ENCODE measurements at regions not wholly inside any gene's neighbourhood (a gene's known extent, or its start where the extent isn't known, plus 50 kb on each side); places are given as distances from the start of the nearest gene placed in this dataset.
"Not testable (repeated sequence)": the region's sequence is repeated elsewhere in the genome, so short reads cannot be mapped to it uniquely, and the experiment has no call there.

DNA sequence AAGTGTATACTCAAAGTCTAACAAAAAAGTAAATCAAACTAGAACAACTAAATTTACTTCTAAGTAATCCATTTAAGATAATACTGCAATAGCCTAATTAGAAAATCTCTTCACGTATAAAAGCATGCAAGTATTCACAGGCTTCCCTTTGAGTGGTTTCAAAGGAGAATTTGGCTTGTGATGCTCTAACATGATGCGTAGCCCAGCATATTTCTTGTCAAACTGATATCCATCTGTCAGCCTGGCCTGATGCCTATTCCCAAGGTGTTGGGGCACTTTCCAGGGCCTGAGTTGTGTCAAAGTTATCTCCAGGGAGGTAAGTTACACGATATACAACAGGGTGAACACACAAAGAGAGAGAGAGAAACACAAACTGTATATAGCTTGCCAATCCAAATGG, 287.0 kb upstream of the MAGEB18 start:
- DNase-seq: no peak

- DNase-seq: no peak
Measured at GRCh38 chrX:25853002-25853479, 285.1 kb upstream of the MAGEB18 start.

DNA sequence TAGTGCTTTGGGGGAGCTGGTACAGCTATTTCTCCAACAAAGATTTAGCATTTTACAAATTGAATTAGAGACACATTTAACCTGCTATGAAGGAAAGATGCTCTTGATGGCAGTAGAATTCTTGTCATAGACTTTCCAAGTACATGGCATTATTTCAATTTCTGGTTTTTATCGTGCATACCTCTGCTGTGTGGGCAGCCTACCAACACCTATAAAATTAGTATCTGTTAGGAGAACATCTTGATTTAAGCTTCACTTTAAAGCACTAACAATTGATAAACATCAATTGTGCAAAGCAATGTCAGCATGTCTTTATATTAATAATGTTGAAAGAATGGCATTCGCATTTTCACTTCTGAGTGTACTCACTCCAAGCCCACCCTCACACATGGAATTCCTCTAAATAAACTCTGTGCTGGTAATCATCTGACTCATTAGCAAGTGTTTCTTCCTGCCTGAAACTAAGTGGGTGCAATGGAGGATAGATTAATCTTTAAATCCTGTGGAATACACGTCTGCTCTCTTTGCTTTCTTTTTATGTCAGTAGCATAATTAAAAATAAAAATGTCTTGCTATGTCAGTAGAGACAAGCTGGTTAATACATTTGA, 279.8 kb upstream of the MAGEB18 start:
- no peak for DNase-seq

DNA sequence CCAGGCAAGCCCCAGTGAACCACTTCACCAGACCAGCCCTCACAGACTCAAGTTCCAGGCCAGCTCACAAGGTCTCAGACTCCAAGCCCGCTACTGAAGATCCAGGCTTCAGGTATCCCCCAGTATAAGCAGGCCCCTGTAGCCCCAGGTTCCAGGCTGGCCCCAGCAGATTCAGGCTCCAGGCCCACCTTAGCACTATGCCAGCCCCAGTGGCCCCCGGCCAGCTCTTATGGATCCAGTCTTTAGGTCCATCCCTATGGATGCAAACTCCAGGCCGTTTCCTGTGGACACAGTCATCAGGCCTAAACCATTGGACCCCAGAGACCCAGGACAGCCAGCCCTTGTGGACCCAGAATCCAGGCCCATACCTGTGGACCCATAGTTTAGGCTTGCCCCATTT, 277.8 kb upstream of the MAGEB18 start:
- no peak for DNase-seq

DNA sequence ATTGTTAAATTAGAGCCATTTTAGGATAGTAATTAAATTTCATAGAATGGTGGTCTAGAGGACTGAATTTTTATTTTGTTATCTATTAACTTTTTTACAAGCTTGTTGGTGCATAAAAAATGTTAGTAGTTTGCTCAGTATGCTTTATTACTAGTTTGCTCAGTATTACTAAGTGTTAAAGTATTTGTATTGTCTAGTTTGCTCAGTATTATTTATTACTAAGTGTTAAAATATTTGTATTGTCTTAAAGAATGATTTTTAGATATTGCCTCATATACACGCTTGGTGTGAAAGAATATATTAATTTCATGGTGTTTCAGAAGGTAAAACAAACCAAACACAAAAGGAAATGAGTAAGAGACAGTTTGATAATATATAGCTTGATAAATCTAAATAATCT, 268.4 kb upstream of the MAGEB18 start:
- DNase-seq: no peak

DNA sequence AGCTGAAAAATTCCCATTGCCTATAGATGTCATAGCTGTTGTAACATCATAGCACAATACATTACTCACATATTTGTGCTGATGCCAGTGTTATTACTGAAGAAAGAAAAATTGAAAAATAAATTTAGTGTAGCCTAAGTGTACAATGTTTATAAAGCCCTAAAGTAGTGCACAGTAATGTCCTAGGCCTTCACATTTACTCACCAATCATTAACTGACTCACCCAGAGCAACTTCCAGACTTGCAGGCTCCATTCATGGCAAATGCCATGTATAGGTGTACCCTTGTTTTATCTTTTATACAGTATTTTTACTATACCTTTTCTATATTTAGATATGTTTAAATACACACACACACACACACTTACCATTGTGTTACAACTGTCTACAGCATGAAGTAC, 265.4 kb upstream of the MAGEB18 start:
- DNase-seq: no peak

DNA sequence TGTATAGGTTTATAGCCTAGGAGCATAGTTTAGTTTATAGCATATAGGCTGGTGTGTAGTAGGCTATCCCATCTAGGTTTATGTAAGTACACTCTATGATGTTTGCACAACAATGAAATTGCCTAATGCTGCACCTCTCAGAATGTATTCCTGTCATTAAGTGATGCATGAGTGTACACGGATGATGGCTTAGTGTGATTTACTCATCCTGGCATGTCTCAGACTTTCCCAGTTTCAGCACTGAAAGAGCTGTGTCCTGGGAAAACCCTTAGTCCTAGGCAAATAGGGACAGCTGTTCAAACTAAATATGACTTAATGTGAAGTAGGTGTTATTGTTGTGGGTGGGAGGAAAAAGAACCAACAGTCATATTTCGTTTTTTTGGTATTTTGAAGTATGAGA, 264.9 kb upstream of the MAGEB18 start:
- no peak for DNase-seq

- no peak for DNase-seq
Measured at GRCh38 chrX:25878806-25879205, 259.3 kb upstream of the MAGEB18 start.

DNA sequence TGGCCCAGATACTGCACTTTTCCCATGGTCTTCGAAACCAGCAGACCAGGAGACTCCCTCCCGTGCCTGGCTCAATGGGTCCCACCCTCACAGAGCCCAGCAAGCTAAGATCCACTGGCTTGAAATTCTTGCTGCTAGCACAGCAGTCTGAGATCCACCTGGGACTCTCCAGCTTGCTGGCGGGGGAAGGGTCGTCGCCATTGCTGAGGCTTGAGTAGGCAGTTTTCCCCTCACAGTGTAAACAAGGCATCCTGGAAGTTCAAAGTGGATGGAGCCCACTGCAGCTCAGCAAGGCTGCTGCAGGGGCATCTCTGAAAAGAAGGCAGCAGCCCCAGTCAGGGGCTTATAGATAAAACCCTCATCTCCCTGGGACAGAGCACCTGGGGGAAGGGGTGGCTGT, 255.6 kb upstream of the MAGEB18 start:
- not testable (repeated sequence) for DNase-seq

DNA sequence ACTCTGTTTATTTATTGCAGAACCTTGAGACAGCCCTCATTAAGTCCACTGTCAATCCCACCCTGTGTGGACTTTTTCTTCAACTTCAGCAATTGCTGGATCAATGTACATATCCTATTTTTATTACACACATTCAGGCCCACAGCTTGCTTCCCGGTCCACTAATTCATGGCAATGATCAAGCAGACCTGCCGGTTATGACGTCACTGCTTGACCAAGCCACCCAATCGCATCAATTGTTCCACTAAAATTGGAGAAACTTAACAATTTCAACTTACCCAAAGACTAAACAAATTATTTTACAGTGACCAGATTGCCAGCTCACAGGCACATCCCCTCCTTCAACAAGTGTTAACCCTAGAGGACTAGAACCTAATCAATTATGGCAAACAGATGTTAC, 240.4 kb upstream of the MAGEB18 start:
- no peak for DNase-seq

- not testable (repeated sequence) for DNase-seq
Measured at GRCh38 chrX:25905728-25906127, 232.4 kb upstream of the MAGEB18 start.

DNA sequence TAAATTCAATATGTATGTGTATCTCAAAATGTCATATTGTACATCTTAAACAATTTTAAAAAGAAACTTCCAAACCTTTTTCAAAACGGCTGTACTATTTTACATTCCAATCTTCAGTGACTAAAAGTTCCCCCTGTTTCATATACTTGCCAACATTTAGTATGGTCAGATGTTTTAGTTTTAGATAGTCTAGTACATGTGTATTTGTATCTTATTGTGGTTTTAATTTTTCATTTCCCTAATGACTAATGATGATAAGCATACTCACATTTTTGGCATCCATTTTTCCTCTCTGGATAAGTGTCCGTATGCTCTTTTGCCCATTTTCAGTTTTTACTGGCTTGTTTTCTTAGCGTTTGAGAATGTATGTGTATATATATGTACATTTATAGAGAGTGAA, 212.2 kb upstream of the MAGEB18 start:
- DNase-seq: no peak

DNA sequence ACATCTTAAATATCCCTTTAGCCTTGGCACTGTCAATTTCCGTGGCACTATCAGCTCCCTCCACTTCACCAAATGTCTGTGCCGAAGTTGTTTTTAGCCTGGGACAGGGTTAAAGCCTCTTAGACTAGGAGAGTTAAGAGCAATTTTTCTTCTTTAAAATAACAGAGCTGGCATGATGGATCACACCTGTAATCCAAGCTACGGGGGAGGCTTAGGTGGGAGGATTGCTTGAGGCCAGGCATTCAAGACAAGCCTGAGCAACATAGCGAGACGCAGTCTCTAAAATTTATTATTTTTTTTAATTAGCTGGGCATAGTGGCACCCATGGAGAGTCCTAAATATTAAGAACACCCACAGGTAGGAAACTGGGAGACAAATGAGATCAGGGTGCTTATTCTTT, 209.8 kb upstream of the MAGEB18 start:
- no peak for DNase-seq

GRCh38 chrX:25941087-25941486, 197.1 kb upstream of the MAGEB18 start:
- DNase-seq: no peak

DNA sequence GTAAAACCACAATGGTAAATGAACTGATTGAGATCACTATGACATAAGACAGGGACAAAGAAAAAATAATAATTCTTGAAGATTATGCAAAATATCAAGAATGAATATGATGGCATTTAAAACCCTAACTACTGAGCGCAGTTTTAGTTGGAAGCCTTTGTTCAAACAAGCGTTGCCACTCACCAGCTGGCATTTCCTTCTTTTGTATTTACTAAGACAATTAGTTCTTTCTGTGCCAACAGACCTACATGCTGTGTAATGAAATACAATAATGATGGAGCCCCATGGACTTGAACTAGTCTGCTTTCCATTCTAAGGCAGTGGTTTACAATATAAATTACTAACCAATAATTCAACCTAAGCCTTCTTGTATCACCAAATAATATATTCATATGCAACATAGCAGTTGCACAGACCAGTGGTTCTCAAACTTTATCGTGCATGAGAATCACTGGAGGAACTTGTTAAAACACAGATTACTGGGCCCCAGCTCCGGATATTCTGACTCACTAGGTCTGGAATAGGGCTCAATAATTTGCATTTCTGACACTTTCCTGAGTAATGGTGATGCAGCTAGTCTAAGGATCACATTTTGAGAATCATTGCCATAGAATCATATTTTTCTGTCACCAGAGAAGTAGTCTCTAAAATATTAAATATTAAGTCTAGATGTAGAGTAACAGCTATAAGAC, 196.4 kb upstream of the MAGEB18 start:
- DNase-seq: no peak

DNA sequence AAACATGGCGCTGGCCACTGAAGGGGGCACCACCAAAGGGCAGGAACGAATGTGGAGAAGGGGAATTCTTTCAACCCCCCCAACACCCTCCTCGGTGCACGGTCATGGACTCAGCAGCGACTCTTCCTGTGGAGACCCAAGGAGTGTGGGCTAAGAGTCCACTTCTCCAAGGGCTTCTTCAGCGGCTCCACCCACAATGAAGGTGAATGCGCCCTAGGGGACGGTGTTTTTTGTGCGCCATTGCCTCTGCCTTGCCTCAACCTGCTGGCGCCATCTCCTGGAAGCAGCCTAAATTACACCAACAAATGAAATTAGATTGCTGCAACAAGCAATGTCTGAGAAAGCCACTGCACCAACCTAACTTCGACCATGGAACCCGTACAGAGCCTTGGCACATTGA, 169.2 kb upstream of the MAGEB18 start:
- DNase-seq: no peak

DNA sequence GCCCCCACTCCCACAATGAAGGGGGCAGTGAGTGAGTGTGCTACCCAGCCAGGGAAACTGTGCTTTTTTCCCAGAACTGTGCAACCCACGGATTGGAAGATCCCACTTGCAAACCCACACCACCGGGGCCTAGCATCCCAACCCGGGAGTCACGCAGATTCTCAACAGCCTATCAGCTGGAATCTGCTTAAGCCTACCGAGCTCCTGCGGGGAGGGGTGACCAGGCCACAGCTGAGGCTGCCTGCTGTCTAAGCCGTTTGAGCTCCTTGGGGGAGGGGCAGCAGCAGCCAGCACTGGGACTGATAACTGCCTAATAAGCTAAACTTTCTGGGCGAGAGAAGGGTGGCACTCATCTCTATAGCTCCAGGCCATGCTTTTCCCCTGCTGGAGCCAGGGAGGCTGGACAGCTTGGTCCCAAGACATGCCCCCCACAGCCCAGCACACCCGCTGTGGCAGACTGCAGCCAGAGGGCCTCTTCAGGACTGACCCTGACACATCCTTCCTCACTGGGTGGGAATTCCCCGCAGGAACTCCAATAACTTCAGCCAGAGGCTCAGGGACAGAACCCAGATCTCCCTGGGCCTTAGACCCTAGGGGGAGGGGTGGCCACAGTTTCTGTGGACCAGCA, 161.3 kb upstream of the MAGEB18 start:
- DNase-seq: no peak

DNA sequence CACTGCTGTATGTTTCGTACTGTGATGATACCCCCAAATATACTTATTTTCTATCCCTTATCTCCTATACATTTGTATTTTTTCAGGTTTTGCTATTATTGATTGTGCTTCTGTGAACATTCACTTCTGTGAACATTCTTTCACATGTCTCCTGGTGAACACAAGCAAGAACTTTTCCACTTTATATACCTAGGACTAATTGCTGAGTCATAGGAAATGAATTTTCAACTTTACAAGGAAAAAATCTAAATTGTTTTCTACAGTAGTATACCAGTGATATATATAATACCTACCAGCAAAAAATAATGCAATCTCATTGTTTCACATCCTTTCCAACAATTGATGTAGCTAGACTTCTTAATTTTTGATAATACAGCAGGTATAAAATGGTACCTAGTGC, 139.5 kb upstream of the MAGEB18 start:
- no peak for DNase-seq

DNA sequence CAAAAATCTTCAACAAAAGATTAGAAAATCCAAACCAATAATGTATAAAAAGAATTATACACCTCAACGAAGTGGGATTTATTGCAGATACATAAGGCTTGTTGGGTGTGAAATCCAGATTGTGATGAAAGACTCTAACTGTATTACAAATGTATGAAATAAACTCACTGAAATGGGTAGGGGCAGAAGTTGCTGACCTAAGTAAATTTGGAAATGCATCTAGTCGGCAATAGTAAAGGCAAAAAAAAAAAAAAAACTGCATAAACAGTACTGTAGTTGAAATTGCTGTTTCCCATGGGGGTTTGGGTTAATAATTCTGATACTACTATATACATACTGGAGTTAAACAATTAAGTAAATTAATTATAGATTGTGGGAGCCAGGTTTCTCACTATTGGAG, 130.7 kb upstream of the MAGEB18 start:
- no peak for DNase-seq

GRCh38 chrX:26008042-26008441, 130.1 kb upstream of the MAGEB18 start:
- DNase-seq: no peak

- no peak for DNase-seq
Measured at GRCh38 chrX:26008691-26009090, 129.5 kb upstream of the MAGEB18 start.

- DNase-seq: no peak
Measured at GRCh38 chrX:26019386-26019785, 118.8 kb upstream of the MAGEB18 start.

- no peak for DNase-seq
Measured at GRCh38 chrX:26026179-26026578, 112.0 kb upstream of the MAGEB18 start.
